SK-N-SH treated with all-trans-retinoic acid at 6 μM for 48 hours (cell line): ENCODE measurements at regions not wholly inside any gene's neighbourhood (a gene's known extent, or its start where the extent isn't known, plus 50 kb on each side); places are given as distances from the start of the nearest gene placed in this dataset.

Experiments used
- ATAC-seq: fragments of 200-7000 bp; cut with Tn5 transposase; 3 replicates; pipeline ENCODE4 v1.9.1; 2020; ENCODE audit warnings: mild to moderate bottlenecking, moderate library complexity
- ARNTL ChIP-seq: fragments of 450-650 bp; formaldehyde crosslinking; IDR thresholded peaks from 2 replicates; pipeline ENCODE4 v1.5.0; 2020; ENCODE audit warnings: low read depth, mild to moderate bottlenecking, moderate library complexity, borderline replicate concordance
- CSDC2 ChIP-seq: fragments of 250-450 bp; sonication (Bioruptor Pico); IDR thresholded peaks from 2 replicates; pipeline ENCODE4 v1.5.0; 2020; ENCODE audit warnings: mild to moderate bottlenecking, moderate library complexity
- ESRRG ChIP-seq: fragments of 250-450 bp; sonication (Bioruptor Pico); IDR thresholded peaks from 2 replicates; pipeline ENCODE4 v1.6.1; 2021; ENCODE audit warnings: mild to moderate bottlenecking
- GLIS3 ChIP-seq: fragments of 250-450 bp; sonication (Bioruptor Pico); IDR thresholded peaks from 2 replicates; pipeline ENCODE4 v1.5.0; 2020; ENCODE audit warnings: mild to moderate bottlenecking, moderate library complexity
- ISL1 ChIP-seq: fragments of 250-450 bp; sonication (Bioruptor Pico); IDR thresholded peaks from 2 replicates; pipeline ENCODE4 v2.1.2; 2022; ENCODE audit warnings: mild to moderate bottlenecking, moderate library complexity
- OSR1 ChIP-seq: fragments of 250-450 bp; sonication (Bioruptor Pico); IDR thresholded peaks from 2 replicates; pipeline ENCODE4 v1.8.0; 2022; ENCODE audit warnings: moderate library complexity, mild to moderate bottlenecking, inconsistent platforms
- RARB ChIP-seq: fragments of 250-450 bp; sonication (Bioruptor Pico); IDR thresholded peaks from 2 replicates; pipeline ENCODE4 v1.8.0; 2021; ENCODE audit warnings: mild to moderate bottlenecking, moderate library complexity
- SNAI2 ChIP-seq: fragments of 250-450 bp; sonication (Bioruptor Pico); IDR thresholded peaks from 2 replicates; pipeline ENCODE4 v1.5.0; 2020; ENCODE audit warnings: mild to moderate bottlenecking, moderate library complexity
- TCF4 ChIP-seq: fragments of 250-450 bp; sonication (Bioruptor Pico); IDR thresholded peaks from 2 replicates; pipeline ENCODE4 v1.8.0; 2021; ENCODE audit warnings: mild to moderate bottlenecking, moderate library complexity, borderline replicate concordance
- TOX ChIP-seq: fragments of 250-450 bp; sonication (Bioruptor Pico); IDR thresholded peaks from 2 replicates; pipeline ENCODE4 v1.8.0; 2021; ENCODE audit warnings: mild to moderate bottlenecking, moderate library complexity, borderline replicate concordance
- ZC3H10 ChIP-seq: fragments of 250-450 bp; sonication (Bioruptor Pico); IDR thresholded peaks from 2 replicates; pipeline ENCODE4 v1.5.1; 2021; ENCODE audit warnings: mild to moderate bottlenecking, moderate library complexity
- ZFP3 ChIP-seq: fragments of 250-450 bp; sonication (Bioruptor Pico); IDR thresholded peaks from 2 replicates; pipeline ENCODE4 v1.5.0; 2020; ENCODE audit warnings: mild to moderate bottlenecking, moderate library complexity
- ZFP30 ChIP-seq: fragments of 450-650 bp; formaldehyde crosslinking; IDR thresholded peaks from 2 replicates; pipeline ENCODE4 v1.5.0; 2022; ENCODE audit warnings: mild to moderate bottlenecking, moderate library complexity
- ZNF565 ChIP-seq: fragments of 450-650 bp; formaldehyde crosslinking; conservative IDR thresholded peaks from 2 replicates; pipeline ENCODE4 v1.5.0; 2020; ENCODE audit warnings: low read depth, mild to moderate bottlenecking, moderate library complexity
- ZNF70 ChIP-seq: fragments of 450-650 bp; formaldehyde crosslinking; IDR thresholded peaks from 2 replicates; pipeline ENCODE4 v1.5.0; 2020; ENCODE audit warnings: mild to moderate bottlenecking, moderate library complexity
- ZNF8 ChIP-seq: fragments of 450-650 bp; formaldehyde crosslinking; IDR thresholded peaks from 2 replicates; pipeline ENCODE4 v1.5.0; 2020; ENCODE audit warnings: mild to moderate bottlenecking, moderate library complexity
- TF ChIP-seq, protein P1 (sequence below): fragments of 250-450 bp; sonication (Bioruptor Pico); IDR thresholded peaks from 2 replicates; pipeline ENCODE4 v1.8.0; 2020; ENCODE audit warnings: mild to moderate bottlenecking, moderate library complexity, borderline replicate concordance
- TF ChIP-seq, protein P2 (sequence below): fragments of 250-450 bp; sonication (Bioruptor Pico); IDR thresholded peaks from 2 replicates; pipeline ENCODE4 v1.5.1; 2020; ENCODE audit warnings: low read depth, mild to moderate bottlenecking, moderate library complexity
- TF ChIP-seq, protein P3 (sequence below): fragments of 250-450 bp; sonication (Bioruptor Pico); IDR thresholded peaks from 2 replicates; pipeline ENCODE4 v1.5.0; 2020; ENCODE audit warnings: mild to moderate bottlenecking, moderate library complexity
- TF ChIP-seq, protein P4 (sequence below): fragments of 250-450 bp; sonication (Bioruptor Pico); IDR thresholded peaks from 2 replicates; pipeline ENCODE4 v1.8.0; 2021; ENCODE audit warnings: low read depth, mild to moderate bottlenecking, moderate library complexity, borderline replicate concordance
- TF ChIP-seq, protein P5 (sequence below): fragments of 250-450 bp; sonication (Bioruptor Pico); IDR thresholded peaks from 2 replicates; pipeline ENCODE4 v1.5.1; 2021; ENCODE audit warnings: mild to moderate bottlenecking, moderate library complexity

DNA sequence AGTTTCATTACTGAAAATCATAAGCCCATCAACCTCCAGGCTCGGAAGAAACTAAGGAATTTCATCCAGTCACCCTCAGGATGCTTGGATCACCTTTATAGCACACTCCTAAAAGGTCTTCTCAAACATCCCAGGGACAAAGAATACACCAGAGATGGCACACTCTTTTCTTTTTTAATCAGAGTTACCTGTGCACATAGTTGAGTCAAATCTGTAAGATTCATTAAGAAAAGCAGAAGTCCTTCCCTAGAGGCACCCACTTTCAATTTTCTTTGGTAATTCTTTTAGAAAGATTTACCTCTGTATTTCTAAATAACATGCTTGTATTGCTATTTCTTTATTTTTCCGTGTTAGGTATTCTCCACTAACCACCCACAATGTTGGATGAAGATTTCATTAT lies 50.6 kb upstream of the IL6 start:
- TF ChIP-seq ZNF8 (CRISPR knock-in tag) = no peak
- TF ChIP-seq RARB (CRISPR knock-in tag) = no peak
- TF ChIP-seq, protein P1, sequence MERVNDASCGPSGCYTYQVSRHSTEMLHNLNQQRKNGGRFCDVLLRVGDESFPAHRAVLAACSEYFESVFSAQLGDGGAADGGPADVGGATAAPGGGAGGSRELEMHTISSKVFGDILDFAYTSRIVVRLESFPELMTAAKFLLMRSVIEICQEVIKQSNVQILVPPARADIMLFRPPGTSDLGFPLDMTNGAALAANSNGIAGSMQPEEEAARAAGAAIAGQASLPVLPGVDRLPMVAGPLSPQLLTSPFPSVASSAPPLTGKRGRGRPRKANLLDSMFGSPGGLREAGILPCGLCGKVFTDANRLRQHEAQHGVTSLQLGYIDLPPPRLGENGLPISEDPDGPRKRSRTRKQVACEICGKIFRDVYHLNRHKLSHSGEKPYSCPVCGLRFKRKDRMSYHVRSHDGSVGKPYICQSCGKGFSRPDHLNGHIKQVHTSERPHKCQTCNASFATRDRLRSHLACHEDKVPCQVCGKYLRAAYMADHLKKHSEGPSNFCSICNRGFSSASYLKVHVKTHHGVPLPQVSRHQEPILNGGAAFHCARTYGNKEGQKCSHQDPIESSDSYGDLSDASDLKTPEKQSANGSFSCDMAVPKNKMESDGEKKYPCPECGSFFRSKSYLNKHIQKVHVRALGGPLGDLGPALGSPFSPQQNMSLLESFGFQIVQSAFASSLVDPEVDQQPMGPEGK (CRISPR knock-in tag) = no peak
- TF ChIP-seq, protein P2, sequence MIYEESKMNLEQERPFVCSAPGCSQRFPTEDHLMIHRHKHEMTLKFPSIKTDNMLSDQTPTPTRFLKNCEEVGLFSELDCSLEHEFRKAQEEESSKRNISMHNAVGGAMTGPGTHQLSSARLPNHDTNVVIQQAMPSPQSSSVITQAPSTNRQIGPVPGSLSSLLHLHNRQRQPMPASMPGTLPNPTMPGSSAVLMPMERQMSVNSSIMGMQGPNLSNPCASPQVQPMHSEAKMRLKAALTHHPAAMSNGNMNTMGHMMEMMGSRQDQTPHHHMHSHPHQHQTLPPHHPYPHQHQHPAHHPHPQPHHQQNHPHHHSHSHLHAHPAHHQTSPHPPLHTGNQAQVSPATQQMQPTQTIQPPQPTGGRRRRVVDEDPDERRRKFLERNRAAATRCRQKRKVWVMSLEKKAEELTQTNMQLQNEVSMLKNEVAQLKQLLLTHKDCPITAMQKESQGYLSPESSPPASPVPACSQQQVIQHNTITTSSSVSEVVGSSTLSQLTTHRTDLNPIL (CRISPR knock-in tag) = no peak
- no peak for TF ChIP-seq ZC3H10 (CRISPR knock-in tag)
- no peak for TF ChIP-seq GLIS3 (CRISPR knock-in tag)
- no peak for TF ChIP-seq ESRRG (CRISPR knock-in tag)
- TF ChIP-seq, protein P3, sequence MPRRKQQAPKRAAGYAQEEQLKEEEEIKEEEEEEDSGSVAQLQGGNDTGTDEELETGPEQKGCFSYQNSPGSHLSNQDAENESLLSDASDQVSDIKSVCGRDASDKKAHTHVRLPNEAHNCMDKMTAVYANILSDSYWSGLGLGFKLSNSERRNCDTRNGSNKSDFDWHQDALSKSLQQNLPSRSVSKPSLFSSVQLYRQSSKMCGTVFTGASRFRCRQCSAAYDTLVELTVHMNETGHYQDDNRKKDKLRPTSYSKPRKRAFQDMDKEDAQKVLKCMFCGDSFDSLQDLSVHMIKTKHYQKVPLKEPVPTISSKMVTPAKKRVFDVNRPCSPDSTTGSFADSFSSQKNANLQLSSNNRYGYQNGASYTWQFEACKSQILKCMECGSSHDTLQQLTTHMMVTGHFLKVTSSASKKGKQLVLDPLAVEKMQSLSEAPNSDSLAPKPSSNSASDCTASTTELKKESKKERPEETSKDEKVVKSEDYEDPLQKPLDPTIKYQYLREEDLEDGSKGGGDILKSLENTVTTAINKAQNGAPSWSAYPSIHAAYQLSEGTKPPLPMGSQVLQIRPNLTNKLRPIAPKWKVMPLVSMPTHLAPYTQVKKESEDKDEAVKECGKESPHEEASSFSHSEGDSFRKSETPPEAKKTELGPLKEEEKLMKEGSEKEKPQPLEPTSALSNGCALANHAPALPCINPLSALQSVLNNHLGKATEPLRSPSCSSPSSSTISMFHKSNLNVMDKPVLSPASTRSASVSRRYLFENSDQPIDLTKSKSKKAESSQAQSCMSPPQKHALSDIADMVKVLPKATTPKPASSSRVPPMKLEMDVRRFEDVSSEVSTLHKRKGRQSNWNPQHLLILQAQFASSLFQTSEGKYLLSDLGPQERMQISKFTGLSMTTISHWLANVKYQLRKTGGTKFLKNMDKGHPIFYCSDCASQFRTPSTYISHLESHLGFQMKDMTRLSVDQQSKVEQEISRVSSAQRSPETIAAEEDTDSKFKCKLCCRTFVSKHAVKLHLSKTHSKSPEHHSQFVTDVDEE = no peak
- TF ChIP-seq SNAI2 (CRISPR knock-in tag) = no peak
- TF ChIP-seq, protein P4, sequence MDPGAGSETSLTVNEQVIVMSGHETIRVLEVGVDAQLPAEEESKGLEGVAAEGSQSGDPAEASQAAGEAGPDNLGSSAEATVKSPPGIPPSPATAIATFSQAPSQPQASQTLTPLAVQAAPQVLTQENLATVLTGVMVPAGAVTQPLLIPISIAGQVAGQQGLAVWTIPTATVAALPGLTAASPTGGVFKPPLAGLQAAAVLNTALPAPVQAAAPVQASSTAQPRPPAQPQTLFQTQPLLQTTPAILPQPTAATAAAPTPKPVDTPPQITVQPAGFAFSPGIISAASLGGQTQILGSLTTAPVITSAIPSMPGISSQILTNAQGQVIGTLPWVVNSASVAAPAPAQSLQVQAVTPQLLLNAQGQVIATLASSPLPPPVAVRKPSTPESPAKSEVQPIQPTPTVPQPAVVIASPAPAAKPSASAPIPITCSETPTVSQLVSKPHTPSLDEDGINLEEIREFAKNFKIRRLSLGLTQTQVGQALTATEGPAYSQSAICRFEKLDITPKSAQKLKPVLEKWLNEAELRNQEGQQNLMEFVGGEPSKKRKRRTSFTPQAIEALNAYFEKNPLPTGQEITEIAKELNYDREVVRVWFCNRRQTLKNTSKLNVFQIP = no peak
- TF ChIP-seq TCF4 (CRISPR knock-in tag) = no peak
- no peak for TF ChIP-seq ZFP30
- no peak for TF ChIP-seq ARNTL
- TF ChIP-seq ZFP3 (CRISPR knock-in tag) = no peak
- TF ChIP-seq ZNF565 (CRISPR knock-in tag) = no peak
- no peak for TF ChIP-seq ZNF70 (CRISPR knock-in tag)
- TF ChIP-seq TOX = no peak
- no peak for TF ChIP-seq CSDC2
- TF ChIP-seq, protein P5, sequence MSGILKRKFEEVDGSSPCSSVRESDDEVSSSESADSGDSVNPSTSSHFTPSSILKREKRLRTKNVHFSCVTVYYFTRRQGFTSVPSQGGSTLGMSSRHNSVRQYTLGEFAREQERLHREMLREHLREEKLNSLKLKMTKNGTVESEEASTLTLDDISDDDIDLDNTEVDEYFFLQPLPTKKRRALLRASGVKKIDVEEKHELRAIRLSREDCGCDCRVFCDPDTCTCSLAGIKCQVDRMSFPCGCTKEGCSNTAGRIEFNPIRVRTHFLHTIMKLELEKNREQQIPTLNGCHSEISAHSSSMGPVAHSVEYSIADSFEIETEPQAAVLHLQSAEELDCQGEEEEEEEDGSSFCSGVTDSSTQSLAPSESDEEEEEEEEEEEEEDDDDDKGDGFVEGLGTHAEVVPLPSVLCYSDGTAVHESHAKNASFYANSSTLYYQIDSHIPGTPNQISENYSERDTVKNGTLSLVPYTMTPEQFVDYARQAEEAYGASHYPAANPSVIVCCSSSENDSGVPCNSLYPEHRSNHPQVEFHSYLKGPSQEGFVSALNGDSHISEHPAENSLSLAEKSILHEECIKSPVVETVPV (CRISPR knock-in tag) = no peak

DNA sequence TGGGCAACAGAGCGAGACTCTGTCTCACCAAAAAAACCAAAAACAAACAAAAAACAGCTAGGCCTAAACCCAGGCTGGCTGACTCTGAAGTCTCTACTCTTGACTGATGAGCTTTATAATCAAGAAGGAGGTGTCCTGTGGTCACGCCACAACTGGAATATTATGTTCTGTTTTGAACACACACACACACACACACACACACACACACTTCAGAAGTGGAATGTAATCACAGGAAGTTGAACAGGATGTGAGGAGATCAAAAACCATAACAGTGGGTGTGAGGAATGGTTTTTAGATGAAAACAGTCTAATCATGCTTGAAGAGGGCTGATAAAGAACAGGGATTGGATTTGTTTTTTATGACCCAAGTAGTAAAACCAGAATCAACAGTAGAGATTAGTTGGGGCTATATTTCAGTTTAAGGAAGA lies 51.1 kb upstream of the IL6 start:
- no peak for ATAC-seq
- TF ChIP-seq ESRRG (CRISPR knock-in tag) = no peak

More for the DNA sequence above, 50.6 kb upstream of the IL6 start:
- ATAC-seq = no peak

DNA sequence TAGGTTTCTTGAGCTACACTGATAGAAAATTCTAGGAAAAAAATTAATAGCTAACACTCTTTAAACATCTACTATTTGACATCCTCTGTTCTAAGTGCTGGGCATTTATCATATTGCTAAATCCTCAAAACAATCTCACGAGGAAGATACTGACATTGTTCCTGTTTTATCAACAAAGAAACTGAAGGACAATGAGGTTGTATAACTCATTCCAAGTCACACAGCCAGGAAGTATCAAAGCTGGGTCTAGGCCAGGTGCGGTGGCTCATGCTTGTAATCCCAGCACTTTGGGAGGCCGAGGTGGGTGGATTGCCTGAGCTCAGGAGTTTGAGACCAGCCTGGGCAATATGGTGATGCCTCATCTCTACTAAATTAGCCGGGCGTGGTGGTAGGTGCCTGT lies 51.6 kb upstream of the IL6 start:
- TF ChIP-seq, protein P1 (CRISPR knock-in tag) = no peak
- TF ChIP-seq OSR1 = no peak
- TF ChIP-seq, protein P5 (CRISPR knock-in tag) = no peak
- TF ChIP-seq ZC3H10 (CRISPR knock-in tag) = no peak
- TF ChIP-seq GLIS3 (CRISPR knock-in tag) = no peak
- TF ChIP-seq CSDC2 = no peak
- TF ChIP-seq ZNF8 (CRISPR knock-in tag) = no peak
- TF ChIP-seq ISL1 (CRISPR knock-in tag) = no peak
- TF ChIP-seq, protein P4 = no peak
- no peak for TF ChIP-seq ZNF70 (CRISPR knock-in tag)
- TF ChIP-seq, protein P2 (CRISPR knock-in tag) = no peak
- no peak for TF ChIP-seq RARB (CRISPR knock-in tag)
- TF ChIP-seq, all 23 proteins: peak for 0
- no peak for ATAC-seq
